GM21576 (cell line): ENCODE measurements at regions not wholly inside any gene's neighbourhood (a gene's known extent, or its start where the extent isn't known, plus 50 kb on each side); places are given as distances from the start of the nearest gene placed in this dataset.
"Not testable (repeated sequence)": the region's sequence is repeated elsewhere in the genome, so short reads cannot be mapped to it uniquely, and the experiment has no call there.

Source experiments
- ATAC-seq: cut with Tn5 transposase; IDR thresholded peaks from one replicate; pipeline ENCODE4 v1.9.1; 2021; ENCODE audit warnings: mild to moderate bottlenecking, moderate library complexity; ENCODE audit not compliant: unreplicated experiment

GRCh38 chr5:94102849-94103248, 361.4 kb upstream of the POU5F2 start:
- ATAC-seq: no peak

GRCh38 chr5:94097384-94097783, 356.0 kb upstream of the POU5F2 start:
- ATAC-seq: not testable (repeated sequence)

GRCh38 chr5:94094793-94095441, 353.5 kb upstream of the POU5F2 start:
- ATAC-seq: no peak

GRCh38 chr5:94093300-94093699, 351.9 kb upstream of the POU5F2 start:
- ATAC-seq: no peak

GRCh38 chr5:94086635-94087034, 345.2 kb upstream of the POU5F2 start:
- not testable (repeated sequence) for ATAC-seq

GRCh38 chr5:94086194-94086593, 344.8 kb upstream of the POU5F2 start:
- no peak for ATAC-seq

GRCh38 chr5:94082405-94082804, 341.0 kb upstream of the POU5F2 start:
- ATAC-seq: no peak

GRCh38 chr5:94081088-94081487, 339.7 kb upstream of the POU5F2 start:
- no peak for ATAC-seq

- no peak for ATAC-seq
Observed at GRCh38 chr5:94080390-94080789, 339.0 kb upstream of the POU5F2 start.

GRCh38 chr5:94072116-94072515, 330.7 kb upstream of the POU5F2 start:
- no peak for ATAC-seq

- ATAC-seq: no peak
Observed at GRCh38 chr5:94066437-94067207, 325.2 kb upstream of the POU5F2 start.

- no peak for ATAC-seq
Observed at GRCh38 chr5:94064025-94064424, 322.6 kb upstream of the POU5F2 start.

- no peak for ATAC-seq
Observed at GRCh38 chr5:94057655-94058054, 316.3 kb upstream of the POU5F2 start.

- no peak for ATAC-seq
Observed at GRCh38 chr5:94057217-94057616, 315.8 kb upstream of the POU5F2 start.

GRCh38 chr5:94049307-94049922, 308.0 kb upstream of the POU5F2 start:
- ATAC-seq: peak; percentile 42

GRCh38 chr5:94045839-94046782, 304.7 kb upstream of the POU5F2 start:
- no peak for ATAC-seq

- ATAC-seq: no peak
Observed at GRCh38 chr5:94043311-94043710, 301.9 kb upstream of the POU5F2 start.

- no peak for ATAC-seq
Observed at GRCh38 chr5:94040591-94041148, 299.3 kb upstream of the POU5F2 start.

GRCh38 chr5:94039101-94039500, 297.7 kb upstream of the POU5F2 start:
- ATAC-seq: no peak

GRCh38 chr5:94031631-94032030, 290.2 kb upstream of the POU5F2 start:
- no peak for ATAC-seq

- ATAC-seq: no peak
Observed at GRCh38 chr5:94028001-94028400, 286.6 kb upstream of the POU5F2 start.
